HG03575 (cell line): ENCODE measurements at regions not wholly inside any gene's neighbourhood (a gene's known extent, or its start where the extent isn't known, plus 50 kb on each side); places are given as distances from the start of the nearest gene placed in this dataset.
A peak's percentile ranks its signal among the peaks of the same experiment; 100 is the strongest.

Source experiments
- ATAC-seq: cut with Tn5 transposase; IDR thresholded peaks from one replicate; pipeline ENCODE4 v1.9.1; 2021; ENCODE audit not compliant: unreplicated experiment, insufficient number of reproducible peaks, low FRiP score; ENCODE audit errors: extremely low read depth

DNA sequence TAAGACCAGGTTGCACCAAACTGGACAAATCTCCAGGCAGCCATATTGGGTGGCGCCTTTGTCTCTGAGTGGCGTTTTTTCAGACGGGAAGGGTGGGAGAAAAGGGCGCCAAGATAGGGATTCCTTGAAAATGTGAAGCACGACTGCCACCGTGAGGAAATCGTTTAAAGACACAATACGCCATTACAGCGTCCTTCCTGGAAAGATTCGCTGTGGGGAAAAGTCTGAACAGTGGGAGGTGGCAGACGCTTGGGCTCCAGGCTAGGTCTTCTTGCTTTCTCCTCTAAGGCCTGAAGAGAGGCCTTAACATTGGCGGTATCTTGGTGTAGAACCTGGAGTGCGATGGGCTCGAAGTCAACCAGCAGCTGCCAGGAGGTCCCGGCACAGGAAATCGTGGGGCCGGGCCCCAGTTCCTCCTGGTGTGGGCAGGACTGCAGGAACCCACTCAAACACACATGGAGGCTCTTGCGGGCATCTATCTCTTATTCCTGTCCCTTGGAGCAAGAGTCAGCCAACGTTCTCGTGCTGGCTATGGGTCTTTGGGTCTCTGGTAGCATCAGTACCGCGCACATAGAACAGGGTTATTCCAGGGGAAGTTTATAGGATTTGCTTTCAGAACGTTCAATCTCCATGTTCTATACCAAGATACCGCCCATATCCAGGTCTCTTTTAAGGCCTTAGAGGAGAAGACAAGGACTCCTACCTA is 208.8 kb downstream of the OR13H1 start:
- ATAC-seq, result no peak

- ATAC-seq, result no peak
Measured at GRCh38 chrX:131762802-131763234, 218.9 kb downstream of the OR13H1 start.

GRCh38 chrX:131763674-131764073 is 219.8 kb downstream of the OR13H1 start:
- peak; percentile 39 for ATAC-seq

- no peak for ATAC-seq
Measured at GRCh38 chrX:131764216-131764615, 220.3 kb downstream of the OR13H1 start.

DNA sequence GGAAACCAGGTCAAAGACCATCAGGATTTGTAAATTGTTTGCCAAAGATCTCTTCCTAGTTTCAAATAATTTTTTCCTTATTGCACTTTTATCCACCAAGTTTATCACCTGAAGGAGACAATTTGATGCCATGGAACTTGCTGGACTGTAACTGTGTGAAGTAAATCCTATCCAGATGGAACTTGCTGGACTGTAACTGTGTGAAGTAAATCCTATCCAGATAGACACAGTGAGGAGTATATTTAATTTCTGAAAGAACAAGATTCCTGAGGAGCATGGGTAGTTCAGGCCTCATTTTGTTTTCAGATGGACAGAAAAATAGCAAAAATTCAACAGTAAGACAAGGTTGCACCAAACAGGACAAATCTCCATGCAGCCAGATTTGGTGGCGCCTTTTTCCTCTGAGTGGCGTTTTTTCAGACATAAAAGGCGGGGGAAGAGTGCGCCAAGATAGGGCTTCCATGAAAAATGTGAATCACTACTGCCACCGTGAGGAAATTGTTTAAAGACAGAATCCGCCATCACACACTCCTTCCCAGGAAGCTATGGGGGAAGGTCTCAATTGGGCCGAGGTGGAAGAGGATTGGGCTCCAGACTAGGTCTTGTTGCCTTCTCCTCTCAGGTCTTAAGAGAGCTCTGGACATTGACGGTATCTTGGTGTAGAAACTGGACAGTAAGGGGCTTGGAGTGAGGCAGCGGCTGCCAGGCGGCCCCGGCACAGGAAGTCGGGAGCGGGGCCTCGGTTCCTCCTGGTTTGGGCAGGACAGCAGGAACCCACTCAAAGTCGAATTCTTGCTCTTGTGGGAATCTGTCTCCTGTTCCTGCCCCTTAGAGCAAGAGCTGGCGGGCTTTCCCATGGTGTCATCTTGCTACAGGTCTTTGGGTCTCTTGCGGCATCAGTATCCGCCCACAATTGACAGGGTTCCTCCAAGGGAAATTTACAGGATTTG is 234.7 kb downstream of the OR13H1 start:
- peak; percentile 50 for ATAC-seq

GRCh38 chrX:131779306-131779705 is 235.4 kb downstream of the OR13H1 start:
- ATAC-seq, result no peak

GRCh38 chrX:131779741-131780140 is 235.9 kb downstream of the OR13H1 start:
- ATAC-seq, result no peak

DNA sequence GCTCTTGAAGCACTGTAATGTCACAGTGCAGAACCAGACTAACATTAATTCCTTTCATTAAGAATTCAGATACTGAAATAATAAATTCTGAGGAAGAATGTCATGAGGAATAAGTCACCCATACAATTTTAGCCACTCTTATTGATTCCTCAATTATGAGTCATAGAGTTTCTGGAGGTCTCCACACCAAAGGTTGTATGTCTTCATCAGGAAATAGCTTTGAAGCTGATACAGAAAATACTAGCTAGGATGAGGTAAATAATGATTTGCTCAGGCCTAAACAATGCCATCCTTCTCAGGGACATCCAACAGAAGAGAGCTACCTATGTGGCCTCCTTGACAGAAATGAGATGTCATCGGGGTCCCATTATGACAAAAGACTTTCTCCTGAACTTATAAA is 238.8 kb downstream of the OR13H1 start:
- ATAC-seq, result no peak

GRCh38 chrX:131783555-131784308 is 239.4 kb upstream of the STK26 start:
- no peak for ATAC-seq

DNA sequence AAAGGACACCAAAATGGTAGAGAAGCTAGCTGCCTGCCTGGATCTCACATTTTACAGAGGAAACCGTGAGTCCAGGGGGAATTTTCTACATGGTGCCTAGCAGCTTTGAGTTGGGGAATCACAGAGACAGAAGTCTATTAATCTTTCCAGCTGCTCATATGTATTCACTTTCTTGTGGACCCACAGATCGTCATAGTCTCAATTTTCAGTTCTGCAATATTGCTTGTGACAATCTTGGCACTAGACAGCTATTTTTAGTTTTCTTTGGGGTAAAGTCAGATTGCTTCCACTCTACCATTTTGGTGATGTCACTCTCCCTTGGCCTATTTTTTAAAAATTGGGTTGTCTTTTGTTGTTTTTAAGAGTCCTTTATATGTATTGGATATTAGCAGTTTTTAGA is 233.4 kb upstream of the STK26 start:
- ATAC-seq, result no peak

DNA sequence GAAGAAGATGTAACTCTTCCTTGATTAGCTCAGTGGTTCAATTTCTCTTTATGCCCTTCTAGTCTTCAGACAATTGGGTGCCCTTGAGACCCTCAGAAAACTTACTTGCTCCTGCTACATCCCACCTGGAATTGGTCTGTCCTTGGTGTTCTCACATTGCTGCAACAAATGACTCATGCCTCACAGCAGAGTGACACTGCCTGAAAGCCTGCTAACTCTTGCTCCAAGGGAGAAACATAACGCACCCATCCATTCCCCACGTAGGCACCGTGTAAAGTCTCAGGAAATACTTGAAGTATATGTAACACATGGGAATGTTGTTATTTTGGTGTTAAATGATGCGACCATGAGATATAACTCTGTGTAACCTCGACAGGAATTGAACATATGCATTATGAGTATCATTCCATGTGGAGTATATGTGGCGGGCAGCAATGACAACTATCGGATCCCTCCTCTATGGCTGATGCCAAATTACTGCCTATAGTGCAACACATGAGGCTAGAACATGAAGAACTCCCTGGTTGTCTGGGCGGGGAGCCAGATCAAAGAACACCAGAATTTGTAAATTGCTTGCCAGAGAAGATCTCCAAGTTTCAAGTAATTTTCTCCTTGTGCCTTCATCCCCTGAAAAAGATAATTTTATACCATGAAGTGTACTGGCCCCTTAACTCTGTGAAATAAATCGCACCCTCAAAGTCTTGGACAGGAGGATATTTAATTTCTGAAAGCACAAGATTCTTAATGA is 231.3 kb upstream of the STK26 start:
- no peak for ATAC-seq

DNA sequence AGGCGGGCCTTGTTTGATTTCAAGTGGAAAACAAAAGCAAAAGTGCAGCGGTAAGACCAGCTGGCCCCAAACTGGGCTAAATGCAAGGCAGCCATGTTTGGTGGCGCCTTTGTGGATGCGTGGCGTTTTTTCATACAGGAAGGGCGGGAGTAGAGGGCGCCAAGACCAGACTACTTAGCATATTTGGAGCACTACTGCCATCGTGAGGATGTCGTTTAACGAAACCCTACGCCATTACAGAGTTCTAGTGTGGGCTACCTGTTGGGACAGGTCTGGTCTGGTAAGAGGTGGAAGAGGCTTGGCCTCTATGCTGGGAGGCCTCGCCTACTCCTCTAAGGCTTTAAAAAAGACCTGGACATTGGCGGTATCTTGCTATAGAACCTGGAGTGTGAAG is 230.7 kb upstream of the STK26 start:
- peak; percentile 49 for ATAC-seq

GRCh38 chrX:131792789-131793462 is 230.2 kb upstream of the STK26 start:
- ATAC-seq, result no peak

GRCh38 chrX:131795442-131796229 is 227.5 kb upstream of the STK26 start:
- ATAC-seq, result no peak

GRCh38 chrX:131801066-131801465 is 222.0 kb upstream of the STK26 start:
- no peak for ATAC-seq

DNA sequence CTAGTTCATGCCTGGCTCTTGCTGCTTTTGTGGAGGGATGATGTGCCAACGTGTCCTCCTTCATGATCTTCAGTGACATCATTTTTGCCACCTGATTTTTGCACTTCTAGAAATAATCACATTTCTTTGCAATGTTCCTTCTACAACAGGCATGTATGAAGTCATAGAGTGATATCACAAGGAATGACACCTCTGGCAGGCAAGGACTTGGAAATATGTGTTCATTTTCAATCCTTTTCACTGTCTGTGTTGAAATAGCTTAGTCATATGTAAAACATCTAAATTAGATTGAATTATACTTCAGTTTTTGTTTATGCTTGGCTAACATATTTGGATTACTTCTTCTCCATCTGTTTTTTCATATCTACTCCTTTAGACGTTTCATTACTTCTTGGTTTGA is 221.2 kb upstream of the STK26 start:
- no peak for ATAC-seq

GRCh38 chrX:131802836-131803626 is 220.1 kb upstream of the STK26 start:
- ATAC-seq, result no peak
